Sigmoid colon (tissue), 4 donors: ENCODE measurements at regions not wholly inside any gene's neighbourhood (a gene's known extent, or its start where the extent isn't known, plus 50 kb on each side); places are given as distances from the start of the nearest gene placed in this dataset.

Experiments used
- EP300 ChIP-seq, 4 donors: sonication (generic); formaldehyde crosslinking; IDR thresholded peaks; one replicate each; pipeline ENCODE4 v1.6.1; 2017; ENCODE audit warnings: antibody characterized with exemption in 4 of 4
- POLR2AphosphoS5 ChIP-seq, 4 donors: sonication (generic); formaldehyde crosslinking; IDR thresholded peaks; one replicate each; pipeline ENCODE4 v1.6.1; 2017; ENCODE audit warnings: antibody characterized with exemption in 4 of 4
- TF ChIP-seq, protein P1 (sequence below), 4 experiments: fragments of 450-650 bp in 3 of 4; fragments of 200-600 bp in 1 of 4; IDR thresholded peaks; one replicate each; pipeline ENCODE4 v1.5.1; 2016 to 2019; ENCODE audit warnings: antibody characterized with exemption in 4 of 4, mild to moderate bottlenecking in 3 of 4, moderate library complexity in 2 of 4

DNA sequence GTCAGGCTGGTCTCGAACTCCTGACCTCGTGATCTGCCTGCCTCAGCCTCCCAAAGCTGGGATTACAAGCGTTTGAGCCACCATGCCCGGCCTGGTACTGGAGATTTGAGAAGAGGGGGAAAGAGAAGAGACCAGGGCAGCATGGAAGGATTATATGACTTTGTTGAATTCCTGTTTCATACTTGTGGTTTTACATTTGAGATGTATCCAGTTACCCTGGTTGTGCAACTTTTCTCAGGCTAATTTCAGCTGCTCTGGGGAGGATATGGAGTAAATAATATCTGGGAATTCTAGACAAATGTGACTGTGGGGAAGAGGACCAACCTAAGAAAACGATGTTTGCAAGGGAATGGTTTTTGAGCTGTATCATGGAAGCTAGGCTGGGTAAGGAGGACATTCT lies 89.5 kb upstream of the GREM2 start:
- TF ChIP-seq, protein P1, sequence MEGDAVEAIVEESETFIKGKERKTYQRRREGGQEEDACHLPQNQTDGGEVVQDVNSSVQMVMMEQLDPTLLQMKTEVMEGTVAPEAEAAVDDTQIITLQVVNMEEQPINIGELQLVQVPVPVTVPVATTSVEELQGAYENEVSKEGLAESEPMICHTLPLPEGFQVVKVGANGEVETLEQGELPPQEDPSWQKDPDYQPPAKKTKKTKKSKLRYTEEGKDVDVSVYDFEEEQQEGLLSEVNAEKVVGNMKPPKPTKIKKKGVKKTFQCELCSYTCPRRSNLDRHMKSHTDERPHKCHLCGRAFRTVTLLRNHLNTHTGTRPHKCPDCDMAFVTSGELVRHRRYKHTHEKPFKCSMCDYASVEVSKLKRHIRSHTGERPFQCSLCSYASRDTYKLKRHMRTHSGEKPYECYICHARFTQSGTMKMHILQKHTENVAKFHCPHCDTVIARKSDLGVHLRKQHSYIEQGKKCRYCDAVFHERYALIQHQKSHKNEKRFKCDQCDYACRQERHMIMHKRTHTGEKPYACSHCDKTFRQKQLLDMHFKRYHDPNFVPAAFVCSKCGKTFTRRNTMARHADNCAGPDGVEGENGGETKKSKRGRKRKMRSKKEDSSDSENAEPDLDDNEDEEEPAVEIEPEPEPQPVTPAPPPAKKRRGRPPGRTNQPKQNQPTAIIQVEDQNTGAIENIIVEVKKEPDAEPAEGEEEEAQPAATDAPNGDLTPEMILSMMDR (IDR thresholded peaks at IDR 0.05), result no peak
- no peak for TF ChIP-seq POLR2AphosphoS5 (IDR thresholded peaks at IDR 0.05)
- TF ChIP-seq EP300 (IDR thresholded peaks at IDR 0.05), result no peak
